Activated naive CD4-positive, alpha-beta T cell treated with anti-CD3 and anti-CD28 coated beads for 36 hours (primary cell): ENCODE measurements at regions not wholly inside any gene's neighbourhood (a gene's known extent, or its start where the extent isn't known, plus 50 kb on each side); places are given as distances from the start of the nearest gene placed in this dataset. TPM values are rescaled to one million over a fixed set of nuclear protein-coding genes. Genes with fewer than 3 reads are reported as not detected.
A peak's percentile ranks its signal among the peaks of the same experiment; 100 is the strongest.

ENCODE experiments used
- CTCF ChIA-PET: fragments of 350-600 bp; sonication (Branson Sonifier 250); formaldehyde crosslinking; loops from one replicate; lab custom pipeline; 2021; ENCODE audit warnings: antibody characterized with exemption; lab: Charles Lee
- DNase-seq: peaks from one replicate; pipeline ENCODE4 v3.0.0-alpha.2; 2020
- H3K27ac Mint-ChIP-seq: one replicate; pipeline ENCODE4 v1.8.0; 2021; ENCODE audit warnings: mild to moderate bottlenecking, mixed read lengths
- H3K27me3 Mint-ChIP-seq: one replicate; pipeline ENCODE4 v1.8.0; 2021; ENCODE audit warnings: low read depth, mixed read lengths
- H3K36me3 Mint-ChIP-seq: one replicate; pipeline ENCODE4 v1.8.0; 2021; ENCODE audit warnings: low read depth, mixed read lengths
- H3K4me1 Mint-ChIP-seq: one replicate; pipeline ENCODE4 v1.8.0; 2021; ENCODE audit warnings: low read depth, mixed read lengths
- H3K4me3 Mint-ChIP-seq: one replicate; pipeline ENCODE4 v1.8.0; 2021; ENCODE audit warnings: mild to moderate bottlenecking, moderate library complexity, mixed read lengths
- H3K9me3 Mint-ChIP-seq: one replicate; pipeline ENCODE4 v1.8.0; 2021; ENCODE audit warnings: mixed read lengths
- intact Hi-C: fragments of 100-400 bp; cut with micrococcal nuclease; formaldehyde crosslinking; loops from one replicate; pipeline ENCODE4 v1.15.1; 2023
- microRNA-seq: library from miRNA; unstranded; fragments of <30 nt; microRNA quantifications from one replicate; pipeline ENCODE4 v1.2.0, GENCODE V29; 2022; ENCODE audit warnings: borderline microRNAs expressed, borderline replicate concordance

GRCh38 chr12:116508145-116509121, 50.7 kb upstream of the MAP1LC3B2 start:
- intact Hi-C loops: no loop called here
- no peak overlapping the region for H3K27ac Mint-ChIP-seq
- H3K4me1 Mint-ChIP-seq: peaks cover 7% of the 10 kb centered on the region
- H3K27me3 Mint-ChIP-seq: no peaks in the 10 kb centered on the region
- no peaks in the 10 kb centered on the region for H3K36me3 Mint-ChIP-seq
- peak overlapping the region; percentile 55 for H3K4me3 Mint-ChIP-seq
- H3K9me3 Mint-ChIP-seq: no peaks in the 10 kb centered on the region
- CTCF ChIA-PET: no interaction called here
- DNase-seq: peak; percentile 18

Small RNA genes lying in the stretch of these regions (microRNA-seq; reads per million reads assigned to microRNA genes)
- not detected for gene MIR4472-2
